HepG2 (cell line): ENCODE measurements at regions not wholly inside any gene's neighbourhood (a gene's known extent, or its start where the extent isn't known, plus 50 kb on each side); places are given as distances from the start of the nearest gene placed in this dataset.
"Not testable (repeated sequence)": the region's sequence is repeated elsewhere in the genome, so short reads cannot be mapped to it uniquely, and the experiment has no call there.

Experiments
- ATAC-seq: fragments of 200-7000 bp; cut with Tn5 transposase; 3 replicates; pipeline ENCODE4 v1.9.1; 2020; ENCODE audit warnings: mild to moderate bottlenecking, moderate library complexity
- BruUV-seq: library from RNA; stranded (reverse); fragments of 400-500 nt; replicated peaks from 2 replicates; lab custom pipeline; 2021; lab: Mats Ljungman, UMichigan
- CTCF ChIA-PET: fragments of 300-600 bp; formaldehyde crosslinking; extraction: SDS; loops from one replicate; lab custom pipeline; 2021; ENCODE audit warnings: low total read pairs, inconsistent platforms, low intra/inter-chr PET ratio; lab: Yijun Ruan, JAX
- POLR2A ChIA-PET: fragments of 350-600 bp; sonication (Branson Sonifier 250); formaldehyde crosslinking; loops from one replicate; lab custom pipeline; 2020; ENCODE audit warnings: antibody characterized with exemption, inconsistent platforms; lab: Yijun Ruan, JAX
- DNase-seq: peaks from one replicate; pipeline ENCODE4 v3.0.0-alpha.2; 2015; ENCODE audit warnings: low spot score
- FAIRE-seq: peaks from 3 replicates; lab custom pipeline; 2011; peaks lifted over from hg19 to GRCh38; lab: Jason Lieb, UNC
- H2AFZ ChIP-seq: one replicate; pipeline ENCODE4 v1.6.1; 2011; ENCODE audit warnings: low read length, inconsistent platforms
- H3K27ac ChIP-seq: fragments of 300-600 bp; 3 replicates; pipeline ENCODE4 v1.8.0; 2011; ENCODE audit warnings: mixed run types, mild to moderate bottlenecking, mixed read lengths, low read length, inconsistent platforms; ENCODE audit not compliant: insufficient read depth; ENCODE audit errors: extremely low read length
- H3K27me3 ChIP-seq, 2 experiments: fragments of 200-600 bp in 1 of 2; 2 replicates in 1 of 2; 3 replicates in 1 of 2; pipeline versions ENCODE4 v1.6.0 to v1.8.0; 2011; ENCODE audit warnings: low read length in 2 of 2, mild to moderate bottlenecking in 2 of 2, moderate library complexity in 2 of 2, inconsistent platforms in 1 of 2; ENCODE audit not compliant: insufficient read depth in 2 of 2, control insufficient read depth in 1 of 2
- H3K36me3 ChIP-seq, 2 experiments: fragments of 200-600 bp in 1 of 2; replicated peaks in 1 of 2; 2 replicates in 1 of 2; 3 replicates in 1 of 2; pipeline versions ENCODE4 v1.5.1 to v1.8.0; 2011; ENCODE audit warnings: low read length in 2 of 2, inconsistent platforms in 1 of 2; ENCODE audit not compliant: insufficient read depth in 2 of 2, control insufficient read depth in 1 of 2
- H3K4me1 ChIP-seq: 2 replicates; pipeline ENCODE4 v1.5.1; 2012; ENCODE audit warnings: low read length, inconsistent platforms; ENCODE audit not compliant: insufficient read depth
- H3K4me2 ChIP-seq: 2 replicates; pipeline ENCODE4 v1.6.0; 2011; ENCODE audit warnings: low read depth, low read length, inconsistent platforms
- H3K4me3 ChIP-seq, 3 experiments: fragments of 200-600 bp in 1 of 3; sonication (generic), shearing (Covaris generic) in 1 of 3; replicated peaks in 1 of 3; 2 replicates each; pipeline ENCODE4 v1.5.1; 2011 to 2016; ENCODE audit warnings: low read length in 3 of 3, inconsistent platforms in 2 of 3, low read depth in 2 of 3, mild to moderate bottlenecking in 2 of 3, control low read depth in 1 of 3, mixed read lengths in 1 of 3; ENCODE audit not compliant: insufficient read depth in 1 of 3
- H3K79me2 ChIP-seq: one replicate; pipeline ENCODE4 v1.6.1; 2011; ENCODE audit warnings: low read length, inconsistent platforms; ENCODE audit not compliant: insufficient read depth
- H3K9ac ChIP-seq: 2 replicates; pipeline ENCODE4 v1.6.0; 2011; ENCODE audit warnings: mild to moderate bottlenecking, low read depth, low read length, inconsistent platforms; ENCODE audit not compliant: insufficient read depth
- H3K9me3 ChIP-seq: 2 replicates; pipeline ENCODE4 v1.5.1; 2012; ENCODE audit warnings: mild to moderate bottlenecking, low read length
- H4K20me1 ChIP-seq: 2 replicates; pipeline ENCODE4 v1.6.0; 2011; ENCODE audit warnings: inconsistent platforms, mild to moderate bottlenecking, low read length, moderate library complexity; ENCODE audit not compliant: insufficient read depth
- NFAT5 ChIP-seq: sonication (generic); formaldehyde crosslinking; IDR thresholded peaks from 2 replicates; pipeline ENCODE4 v1.4.0; 2020; ENCODE audit warnings: missing genetic modification reagents
- ZNF280D ChIP-seq: sonication (generic); formaldehyde crosslinking; IDR thresholded peaks from 2 replicates; pipeline ENCODE4 v1.5.1; 2020; ENCODE audit warnings: mild to moderate bottlenecking, missing genetic modification reagents
- WGBS: methylation state at CpG from one replicate; pipeline ENCODE4 v1.1.6; 2017; ENCODE audit warnings: low lambda C conversion rate; 5-methylcytosine and 5-hydroxymethylcytosine counted together
- in situ Hi-C: cut with HindIII; loops from 2 replicates; pipeline ENCODE4 v1.10.0; 2017; ENCODE audit warnings: low pct_unique_long_range_greater_than_20kb; ENCODE audit not compliant: extremely low pct_ligation_motif_present
- intact Hi-C: fragments of 100-400 bp; cut with micrococcal nuclease; formaldehyde crosslinking; loops from one replicate; pipeline ENCODE4 v1.10.0; 2022; ENCODE audit not compliant: unreplicated experiment

- no peak for TF ChIP-seq NFAT5 (CRISPR knock-in tag)
Measured at GRCh38 chr14:28635387-28635786, 131.2 kb upstream of the FOXG1 start (continued).

- H3K4me2 ChIP-seq, H3K27me3 ChIP-seq, in situ Hi-C loops, BruUV-seq, H3K36me3 ChIP-seq, H3K9ac ChIP-seq, H2AFZ ChIP-seq, DNase-seq, CTCF ChIA-PET: not testable (repeated sequence)
- TF ChIP-seq ZNF280D (CRISPR knock-in tag), result 0 out of 2 replicates have a peak, but pooled peaks have one; percentile 37
- TF ChIP-seq, all 625 proteins: peak for 1; not testable (repeated sequence) for 624
- H3K4me3 ChIP-seq, POLR2A ChIA-PET, H4K20me1 ChIP-seq, ATAC-seq, H3K4me1 ChIP-seq, H3K27ac ChIP-seq, H3K79me2 ChIP-seq, FAIRE-seq: not testable (repeated sequence)
- intact Hi-C loops, result loop anchor here (1.0 kb wide), 2 partner anchors 261 to 341 kb away; no protein-coding TSS in a partner anchor
- H3K9me3 ChIP-seq, result peaks cover 34% of the 10 kb centered on the region
- WGBS, result 21% methylated on average over 2 of the region's 2 CpGs
Measured at GRCh38 chr14:28635816-28636215, 130.8 kb upstream of the FOXG1 start.
